22Rv1 (cell line): ENCODE measurements at regions not wholly inside any gene's neighbourhood (a gene's known extent, or its start where the extent isn't known, plus 50 kb on each side); places are given as distances from the start of the nearest gene placed in this dataset.

Experiments
- H3K27ac ChIP-seq: fragments of 450-650 bp; 2 replicates; pipeline ENCODE4 v1.5.1; 2017
- ZFX ChIP-seq: fragments of 450-650 bp; IDR thresholded peaks from 2 replicates; pipeline ENCODE4 v1.6.1; 2017; ENCODE audit warnings: antibody characterized with exemption, borderline replicate concordance
- TF ChIP-seq, protein P1 (sequence below): fragments of 450-650 bp; IDR thresholded peaks from 2 replicates; pipeline ENCODE4 v1.5.1; 2017; ENCODE audit warnings: mild to moderate bottlenecking

DNA sequence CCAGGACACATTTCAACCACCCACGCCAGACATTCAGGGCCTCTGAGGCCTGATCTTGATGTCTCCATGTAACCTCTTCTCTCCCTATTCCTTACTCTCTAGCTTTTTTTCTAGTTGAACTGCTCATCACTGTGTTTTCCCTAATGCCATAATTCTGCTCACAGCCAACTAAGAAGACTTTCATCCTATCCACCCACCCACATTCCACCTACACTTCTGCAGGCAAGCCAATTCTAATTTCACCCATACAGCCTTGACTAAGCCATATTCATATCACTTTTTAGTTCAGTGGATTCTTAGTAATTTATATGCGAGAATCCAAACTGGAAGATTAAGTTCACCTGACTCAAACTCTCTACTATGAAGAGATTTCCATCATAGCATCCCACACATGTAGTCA, 394.4 kb downstream of the INSC start:
- TF ChIP-seq, protein P1, sequence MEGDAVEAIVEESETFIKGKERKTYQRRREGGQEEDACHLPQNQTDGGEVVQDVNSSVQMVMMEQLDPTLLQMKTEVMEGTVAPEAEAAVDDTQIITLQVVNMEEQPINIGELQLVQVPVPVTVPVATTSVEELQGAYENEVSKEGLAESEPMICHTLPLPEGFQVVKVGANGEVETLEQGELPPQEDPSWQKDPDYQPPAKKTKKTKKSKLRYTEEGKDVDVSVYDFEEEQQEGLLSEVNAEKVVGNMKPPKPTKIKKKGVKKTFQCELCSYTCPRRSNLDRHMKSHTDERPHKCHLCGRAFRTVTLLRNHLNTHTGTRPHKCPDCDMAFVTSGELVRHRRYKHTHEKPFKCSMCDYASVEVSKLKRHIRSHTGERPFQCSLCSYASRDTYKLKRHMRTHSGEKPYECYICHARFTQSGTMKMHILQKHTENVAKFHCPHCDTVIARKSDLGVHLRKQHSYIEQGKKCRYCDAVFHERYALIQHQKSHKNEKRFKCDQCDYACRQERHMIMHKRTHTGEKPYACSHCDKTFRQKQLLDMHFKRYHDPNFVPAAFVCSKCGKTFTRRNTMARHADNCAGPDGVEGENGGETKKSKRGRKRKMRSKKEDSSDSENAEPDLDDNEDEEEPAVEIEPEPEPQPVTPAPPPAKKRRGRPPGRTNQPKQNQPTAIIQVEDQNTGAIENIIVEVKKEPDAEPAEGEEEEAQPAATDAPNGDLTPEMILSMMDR = no peak
- TF ChIP-seq ZFX = no peak
- no peak overlapping the region for H3K27ac ChIP-seq

DNA sequence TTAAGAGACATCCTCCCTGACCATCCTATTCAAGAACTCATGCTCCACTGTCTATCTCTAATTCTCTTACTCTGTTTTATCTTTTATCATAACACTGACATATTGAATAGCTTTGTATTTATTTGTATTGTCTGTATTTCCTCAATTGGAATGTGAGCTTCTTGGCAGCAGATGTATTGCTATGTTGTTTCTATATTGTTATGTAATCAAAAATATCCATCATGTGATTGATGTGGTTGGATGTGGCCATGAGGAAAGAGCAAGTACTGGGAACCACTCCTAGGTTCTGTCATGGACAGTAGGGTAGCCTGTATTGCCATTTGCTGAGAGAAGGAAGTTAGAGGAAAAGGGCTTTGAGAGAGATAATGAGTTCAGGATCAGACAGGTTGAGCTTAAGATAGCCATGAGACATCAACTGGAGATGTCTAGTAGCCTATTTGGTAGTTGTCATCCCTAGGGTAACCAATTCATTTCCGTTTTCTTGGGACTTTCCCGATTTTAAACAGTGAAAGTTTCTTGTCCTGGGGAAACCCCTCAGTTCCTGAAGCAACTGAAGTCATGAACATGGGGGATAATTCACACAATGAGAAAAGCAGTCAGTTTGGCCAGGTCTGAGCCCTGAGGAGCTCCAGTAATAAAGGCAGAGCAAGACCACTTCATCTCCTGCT, 404.5 kb downstream of the INSC start:
- TF ChIP-seq, protein P1 = no peak
- no peak for TF ChIP-seq ZFX
- H3K27ac ChIP-seq = no peak overlapping the region

DNA sequence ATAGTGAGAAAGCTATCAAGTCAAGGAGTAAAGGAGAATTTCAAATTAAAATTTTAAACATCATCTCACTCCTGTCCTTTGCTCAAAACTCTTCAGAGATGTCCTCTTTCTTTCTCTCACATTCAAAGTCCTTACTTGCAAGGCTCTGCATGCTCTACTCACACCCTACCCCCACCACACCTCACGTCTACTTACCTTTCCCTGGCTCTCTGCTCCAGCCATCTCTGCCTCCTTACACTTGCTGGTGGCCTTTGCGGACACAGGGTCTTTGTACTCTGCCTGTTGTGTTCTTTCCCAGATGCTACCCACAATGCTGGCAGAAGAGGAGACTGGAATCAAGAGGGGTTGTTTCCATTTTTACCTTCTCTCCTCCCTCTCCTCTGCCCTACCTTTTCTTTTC, 405.2 kb downstream of the INSC start:
- H3K27ac ChIP-seq = no peak overlapping the region
- TF ChIP-seq ZFX = no peak
- TF ChIP-seq, protein P1 = no peak

DNA sequence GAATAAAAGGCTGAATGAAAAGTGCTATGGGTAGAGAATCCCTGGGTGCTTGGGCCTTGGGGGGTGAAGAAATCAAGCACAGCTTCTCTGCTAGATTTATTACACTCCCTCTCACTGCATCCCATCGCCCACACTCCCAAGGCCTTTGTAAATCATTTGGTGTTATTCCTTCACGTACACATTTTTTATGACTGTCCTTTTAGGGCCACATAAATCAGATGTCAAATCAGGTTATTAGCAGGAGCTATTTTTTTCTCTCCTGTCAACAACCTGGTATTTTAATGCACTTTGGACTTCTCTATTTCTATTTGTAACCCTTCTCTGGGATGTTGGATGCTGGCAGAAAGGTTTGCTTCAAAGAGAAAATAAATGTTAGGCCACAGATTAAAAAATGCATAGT, 408.8 kb downstream of the INSC start:
- TF ChIP-seq, protein P1 = no peak
- TF ChIP-seq ZFX = no peak
- no peak overlapping the region for H3K27ac ChIP-seq

DNA sequence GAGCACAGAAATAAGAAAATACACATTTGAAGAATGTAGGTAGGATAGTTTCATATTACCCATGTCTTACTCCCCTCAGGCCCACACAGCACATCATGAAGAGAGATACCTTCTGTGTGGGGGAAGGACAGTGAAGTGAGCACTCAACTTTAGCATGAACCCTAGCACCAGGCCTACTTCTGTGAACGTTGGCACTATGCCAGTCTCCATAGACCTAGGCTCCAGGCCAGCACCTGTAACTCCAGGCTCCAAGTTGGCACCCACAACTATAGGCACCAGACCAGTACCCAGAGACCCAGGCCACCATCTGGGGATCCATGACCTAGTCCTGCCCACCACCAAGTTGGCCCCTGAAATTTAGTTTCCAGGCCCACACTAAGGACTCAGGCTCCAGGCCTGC, 410.9 kb downstream of the INSC start:
- H3K27ac ChIP-seq = no peak overlapping the region
- TF ChIP-seq, protein P1 = no peak
- TF ChIP-seq ZFX = no peak

DNA sequence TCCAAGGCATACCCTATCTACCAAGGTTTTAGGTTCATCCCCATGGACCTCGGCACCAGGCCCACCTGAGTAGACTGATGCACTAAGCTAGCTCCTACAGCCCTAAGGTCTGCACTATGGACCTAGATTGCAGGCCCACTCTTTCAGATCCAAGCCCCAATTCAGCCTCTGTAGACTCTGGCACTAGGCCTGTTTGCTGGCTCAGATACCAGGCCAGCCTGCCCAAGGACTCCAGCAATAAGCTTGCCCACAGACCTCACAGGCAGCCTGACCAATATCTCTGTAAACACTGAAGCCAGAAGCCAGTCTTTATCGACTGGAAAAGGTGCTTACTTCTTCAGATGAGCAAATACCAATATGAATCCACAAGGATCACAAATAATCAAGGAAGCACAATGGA, 411.3 kb downstream of the INSC start:
- H3K27ac ChIP-seq = no peak overlapping the region
- TF ChIP-seq, protein P1 = no peak
- no peak for TF ChIP-seq ZFX

DNA sequence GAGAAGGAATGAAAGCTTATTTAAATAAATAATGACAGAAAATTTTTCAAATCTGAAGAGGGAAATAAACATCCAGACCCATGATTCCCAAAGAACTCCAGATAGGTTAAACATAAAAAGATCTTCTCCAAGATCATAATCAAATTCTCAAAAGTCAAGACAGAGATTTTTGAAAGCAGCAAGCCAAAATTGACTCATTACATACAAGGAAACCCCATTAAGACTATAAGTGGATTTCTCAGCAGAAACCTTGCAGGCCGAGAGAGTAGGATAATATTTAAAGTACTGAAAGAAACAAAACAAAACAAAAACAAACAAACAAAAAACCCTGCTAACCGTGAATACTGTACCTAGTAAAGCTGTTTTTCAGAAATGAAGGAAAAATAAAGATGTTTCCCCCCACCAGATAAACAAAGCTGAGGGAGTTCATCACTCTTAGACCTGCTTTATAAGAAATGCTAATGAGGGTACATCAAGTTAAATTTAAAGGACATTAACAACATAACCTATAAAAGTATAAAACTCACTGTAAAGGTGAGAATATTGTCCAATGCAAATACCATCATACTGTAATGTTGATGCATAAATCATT, 412.2 kb downstream of the INSC start:
- H3K27ac ChIP-seq = no peak overlapping the region
- TF ChIP-seq ZFX = no peak
- TF ChIP-seq, protein P1 = no peak
